Lung (tissue), 11 donors: ENCODE measurements at regions not wholly inside any gene's neighbourhood (a gene's known extent, or its start where the extent isn't known, plus 50 kb on each side); places are given as distances from the start of the nearest gene placed in this dataset.

Source experiments
- ATAC-seq: fragments of 200-7000 bp; cut with Tn5 transposase; one replicate; pipeline ENCODE4 v1.9.1; 2020; ENCODE audit warnings: moderate number of reproducible peaks; ENCODE audit not compliant: insufficient read depth, low FRiP score
- DNase-seq, 3 donors: peaks; one replicate each; pipeline ENCODE4 v3.0.0-alpha.2; 2013 to 2017
- H3K27ac ChIP-seq, 2 donors: one replicate each; pipeline ENCODE4 v1.5.1; 2013; ENCODE audit warnings: mild to moderate bottlenecking in 2 of 2, moderate library complexity in 2 of 2, control low read depth in 1 of 2, inconsistent platforms in 1 of 2, low read depth in 1 of 2, low read length in 1 of 2
- H3K27me3 ChIP-seq, 3 donors: one replicate each; pipeline ENCODE4 v1.5.1; 2013; ENCODE audit warnings: low read length in 2 of 3; ENCODE audit not compliant: control insufficient read depth in 3 of 3, insufficient read depth in 3 of 3
- H3K36me3 ChIP-seq, 4 donors: one replicate each; pipeline ENCODE4 v1.5.1; 2013; ENCODE audit warnings: low read length in 4 of 4, mild to moderate bottlenecking in 1 of 4, moderate library complexity in 1 of 4; ENCODE audit not compliant: control insufficient read depth in 4 of 4, insufficient read depth in 4 of 4
- H3K4me1 ChIP-seq, 5 donors: one replicate each; pipeline ENCODE4 v1.5.1; 2013; ENCODE audit warnings: low read length in 5 of 5, mild to moderate bottlenecking in 2 of 5, moderate library complexity in 1 of 5; ENCODE audit not compliant: control insufficient read depth in 5 of 5, insufficient read depth in 5 of 5
- H3K4me3 ChIP-seq: one replicate; pipeline ENCODE4 v1.5.1; 2013; ENCODE audit warnings: mild to moderate bottlenecking, control low read depth, moderate library complexity
- H3K9ac ChIP-seq, 2 donors: one replicate each; pipeline ENCODE4 v1.5.1; 2013; ENCODE audit warnings: low read length in 2 of 2, control low read depth in 1 of 2; ENCODE audit not compliant: insufficient read depth in 1 of 2
- H3K9me3 ChIP-seq, 4 donors: one replicate each; pipeline ENCODE4 v1.5.1; 2013; ENCODE audit warnings: low read length in 3 of 4, mild to moderate bottlenecking in 1 of 4, moderate library complexity in 1 of 4; ENCODE audit not compliant: control insufficient read depth in 4 of 4, insufficient read depth in 3 of 4
- WGBS, 2 donors: extraction: QIAGEN DNeasy Blood & Tissue Kit; methylation state at CpG; one replicate each; pipeline ENCODE4 v1.1.7; 2013; 5-methylcytosine and 5-hydroxymethylcytosine counted together
- TF ChIP-seq, protein P1 (sequence below): IDR thresholded peaks from 2 replicates; pipeline ENCODE4 v1.5.1; 2012; ENCODE audit warnings: mild to moderate bottlenecking; ENCODE audit errors: control extremely low read depth, extremely low read depth
- donor health status: control.
- donor health status: control.
- donor health status: Bipolar disorder and iron deficiency.
- donor health status: healthy.
- donor health status: DM: yes; HTN: yes; CAD: no.

DNA sequence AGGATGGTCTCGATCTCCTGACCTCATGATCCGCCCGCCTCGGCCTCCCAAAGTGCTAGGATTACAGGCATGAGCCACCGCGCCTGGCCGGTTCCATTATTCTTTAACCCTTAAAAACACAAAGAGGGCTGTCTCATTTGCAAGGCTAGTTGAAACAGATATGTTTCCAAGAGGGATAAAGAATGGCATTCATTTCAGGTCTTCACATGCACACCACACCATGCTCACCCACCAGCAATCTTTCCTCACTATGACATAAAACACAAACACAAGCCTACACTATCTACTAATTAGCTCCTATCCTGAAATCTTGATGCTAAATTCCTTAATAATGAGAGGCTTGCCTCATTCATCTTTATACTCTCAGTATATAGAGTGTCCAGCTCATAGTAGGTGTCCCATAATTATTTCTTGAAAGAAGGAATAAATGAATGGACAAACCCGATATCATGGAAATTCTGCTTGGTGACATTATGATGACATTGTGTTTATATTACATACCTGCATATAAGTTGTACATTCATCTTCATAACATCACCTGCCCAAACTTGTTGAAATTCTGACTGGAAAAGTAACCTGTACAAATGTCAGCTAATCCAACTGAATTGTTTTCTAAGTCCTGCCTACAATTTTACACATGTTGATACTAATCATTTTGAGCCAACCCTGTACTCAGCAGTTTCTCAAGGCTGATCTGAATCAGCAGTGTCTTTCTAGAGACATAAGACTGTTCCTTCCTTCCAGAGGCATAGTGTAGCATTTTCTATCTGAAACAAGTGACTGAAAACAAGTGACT lies 408.5 kb downstream of the KLHL13 start:
- DNase-seq (no peak), ATAC-seq (no peak)
- Histone ChIP-seq H3K9ac (no peak overlapping the region), H3K27ac (no peak overlapping the region), H3K4me3 (no peak overlapping the region), H3K27me3 (no peaks in the 10 kb centered on the region), H3K9me3 (no peaks in the 10 kb centered on the region), H3K36me3 (no peaks in the 10 kb centered on the region), H3K4me1 (no peaks in the 10 kb centered on the region)
- TF ChIP-seq, protein P1, sequence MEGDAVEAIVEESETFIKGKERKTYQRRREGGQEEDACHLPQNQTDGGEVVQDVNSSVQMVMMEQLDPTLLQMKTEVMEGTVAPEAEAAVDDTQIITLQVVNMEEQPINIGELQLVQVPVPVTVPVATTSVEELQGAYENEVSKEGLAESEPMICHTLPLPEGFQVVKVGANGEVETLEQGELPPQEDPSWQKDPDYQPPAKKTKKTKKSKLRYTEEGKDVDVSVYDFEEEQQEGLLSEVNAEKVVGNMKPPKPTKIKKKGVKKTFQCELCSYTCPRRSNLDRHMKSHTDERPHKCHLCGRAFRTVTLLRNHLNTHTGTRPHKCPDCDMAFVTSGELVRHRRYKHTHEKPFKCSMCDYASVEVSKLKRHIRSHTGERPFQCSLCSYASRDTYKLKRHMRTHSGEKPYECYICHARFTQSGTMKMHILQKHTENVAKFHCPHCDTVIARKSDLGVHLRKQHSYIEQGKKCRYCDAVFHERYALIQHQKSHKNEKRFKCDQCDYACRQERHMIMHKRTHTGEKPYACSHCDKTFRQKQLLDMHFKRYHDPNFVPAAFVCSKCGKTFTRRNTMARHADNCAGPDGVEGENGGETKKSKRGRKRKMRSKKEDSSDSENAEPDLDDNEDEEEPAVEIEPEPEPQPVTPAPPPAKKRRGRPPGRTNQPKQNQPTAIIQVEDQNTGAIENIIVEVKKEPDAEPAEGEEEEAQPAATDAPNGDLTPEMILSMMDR: no peak
- WGBS, 2 donors: 85 to 93% methylated on average over 5 to 8 of the region's 8 CpGs

DNA sequence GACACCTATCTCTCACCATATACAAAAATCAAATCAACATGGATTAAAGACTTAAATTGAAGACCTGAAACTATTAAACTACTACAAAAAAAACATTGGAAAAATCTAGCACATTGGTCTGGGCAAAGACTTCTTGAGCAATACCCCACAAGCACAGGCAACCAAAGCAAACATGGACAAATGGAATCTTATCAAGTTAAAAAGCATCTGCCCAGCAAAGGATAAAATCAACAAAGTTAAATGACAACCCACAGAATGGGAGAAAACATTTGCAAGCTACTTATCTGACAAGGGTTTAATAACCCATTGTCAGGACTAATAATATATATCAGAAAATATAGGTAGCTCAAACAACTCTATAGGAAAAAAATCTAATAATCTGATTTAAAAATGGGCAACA lies 415.6 kb downstream of the KLHL13 start:
- TF ChIP-seq, protein P1: no peak
- peaks cover 0 to 4% (median 1%) of the 10 kb centered on the region in 4 donors for H3K9me3 ChIP-seq
- H3K4me3 ChIP-seq: no peak overlapping the region
- H3K27me3 ChIP-seq: peaks cover 0 to 2% (median 0%) of the 10 kb centered on the region in 3 donors
- no peak overlapping the region for H3K9ac ChIP-seq
- H3K36me3 ChIP-seq: no peaks in the 10 kb centered on the region
- no peak overlapping the region for H3K27ac ChIP-seq
- H3K4me1 ChIP-seq: no peaks in the 10 kb centered on the region
- ATAC-seq (no peak), DNase-seq (no peak)

DNA sequence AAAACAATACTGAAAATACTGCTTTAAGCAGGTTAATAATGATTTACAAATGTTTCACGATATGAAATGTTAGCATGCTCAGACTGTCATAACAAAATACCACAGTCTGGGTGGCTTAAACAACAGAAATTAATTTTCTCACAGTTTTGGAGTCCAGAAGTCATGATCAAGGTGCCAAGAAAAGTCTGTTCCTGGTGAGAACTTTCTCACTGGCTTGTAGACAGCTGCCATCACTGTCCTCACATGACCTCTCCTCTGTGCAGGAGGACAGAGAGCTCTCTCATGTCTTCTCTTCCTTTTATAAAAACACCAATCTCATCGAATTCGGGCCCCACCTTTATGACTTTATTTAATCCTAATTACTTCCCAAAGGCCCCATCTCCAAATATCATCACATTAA lies 426.7 kb downstream of the KLHL13 start:
- Histone ChIP-seq H3K4me3 (no peak overlapping the region), H3K9ac (no peak overlapping the region), H3K4me1 (no peaks in the 10 kb centered on the region), H3K27ac (no peak overlapping the region), H3K27me3 (no peaks in the 10 kb centered on the region), H3K9me3 (no peaks in the 10 kb centered on the region), H3K36me3 (no peaks in the 10 kb centered on the region)
- 59 to 86% methylated on average over 3 of the region's 3 CpGs for WGBS, 2 donors
- TF ChIP-seq, protein P1: no peak
- DNase-seq (no peak), ATAC-seq (no peak)

DNA sequence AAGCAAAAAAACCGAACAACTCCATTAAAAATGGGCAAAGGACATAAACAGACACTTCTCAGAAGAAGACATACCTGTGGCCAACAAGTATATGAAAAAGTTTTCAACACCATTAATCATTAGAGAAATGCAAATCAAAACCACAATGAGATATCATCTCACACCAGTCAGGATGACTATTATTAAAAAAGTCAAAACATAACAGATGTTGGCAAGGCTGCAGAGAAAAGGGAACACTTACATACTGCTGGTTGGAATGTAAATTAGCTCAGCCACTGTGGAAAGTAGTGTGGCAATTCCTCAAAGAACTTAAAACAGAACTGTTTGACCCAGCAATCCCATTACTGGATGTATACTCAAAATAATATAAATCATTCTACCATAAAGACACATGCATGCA lies 436.3 kb downstream of the KLHL13 start:
- 63 to 69% methylated on average over 1 of the region's 1 CpG for WGBS, 2 donors

More for the DNA sequence above, 436.3 kb downstream of the KLHL13 start:
- Histone ChIP-seq H3K4me3 (no peak overlapping the region), H3K27me3 (no peaks in the 10 kb centered on the region), H3K4me1 (no peaks in the 10 kb centered on the region), H3K9me3 (no peaks in the 10 kb centered on the region), H3K36me3 (no peaks in the 10 kb centered on the region), H3K9ac (no peak overlapping the region), H3K27ac (no peak overlapping the region)
- DNase-seq: no peak
- TF ChIP-seq, protein P1: no peak
- ATAC-seq: no peak
